Spinal cord (tissue), 9 donors: ENCODE measurements at regions not wholly inside any gene's neighbourhood (a gene's known extent, or its start where the extent isn't known, plus 50 kb on each side); places are given as distances from the start of the nearest gene placed in this dataset.

Source experiments
- DNase-seq, 6 donors: peaks; one replicate each; pipeline versions ENCODE4 v3.0.0 to v3.0.0-alpha.2; 2013 to 2015; ENCODE audit warnings: low spot score in 6 of 6, low read depth in 4 of 6
- H3K27ac ChIP-seq: one replicate; pipeline ENCODE4 v1.5.1; 2013; ENCODE audit warnings: low read depth, low read length, control low read depth
- H3K27me3 ChIP-seq: one replicate; pipeline ENCODE4 v1.6.1; 2013; ENCODE audit warnings: low read length; ENCODE audit not compliant: control insufficient read depth, insufficient read depth
- H3K36me3 ChIP-seq: one replicate; pipeline ENCODE4 v1.6.1; 2013; ENCODE audit warnings: low read length; ENCODE audit not compliant: control insufficient read depth, insufficient read depth
- H3K4me1 ChIP-seq: one replicate; pipeline ENCODE4 v1.6.1; 2013; ENCODE audit warnings: low read length; ENCODE audit not compliant: control insufficient read depth, insufficient read depth
- H3K4me3 ChIP-seq: one replicate; pipeline ENCODE4 v1.5.1; 2013; ENCODE audit warnings: low read depth, low read length, control low read depth
- H3K9me3 ChIP-seq: one replicate; pipeline ENCODE4 v1.6.1; 2013; ENCODE audit warnings: low read length; ENCODE audit not compliant: control insufficient read depth, insufficient read depth
- WGBS: methylation state at CpG from one replicate; pipeline ENCODE4 v1.1.5; 2013; ENCODE audit warnings: missing lambda C conversion rate; ENCODE audit not compliant: insufficient coverage; 5-methylcytosine and 5-hydroxymethylcytosine counted together
- donor health status: healthy.

DNA sequence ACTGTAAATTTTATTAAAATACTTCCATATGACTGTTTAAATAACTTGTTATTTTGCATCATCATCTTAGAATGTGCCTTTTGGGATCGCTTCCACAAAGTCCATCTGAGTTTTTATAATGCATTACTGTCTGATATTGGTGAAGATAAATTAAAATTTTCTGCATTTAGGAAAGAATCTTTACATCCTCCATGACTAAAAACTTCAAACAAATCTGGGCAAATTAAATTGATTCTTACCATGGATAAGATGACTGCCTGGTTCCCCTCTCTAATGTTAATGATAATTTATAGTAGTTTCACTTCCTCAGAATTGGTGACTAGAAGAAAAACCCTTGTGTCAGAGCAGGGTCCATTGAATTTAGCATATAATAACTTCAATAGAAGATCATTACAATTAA is 94.7 kb upstream of the SLC38A4 start:
- no peaks in the 10 kb centered on the region for H3K36me3 ChIP-seq
- no CpG with 5 or more reads among the region's 1 CpG for WGBS
- H3K4me3 ChIP-seq: no peak overlapping the region
- no peaks in the 10 kb centered on the region for H3K27me3 ChIP-seq
- no peak for DNase-seq
- H3K27ac ChIP-seq: no peak overlapping the region
- no peaks in the 10 kb centered on the region for H3K9me3 ChIP-seq
- H3K4me1 ChIP-seq: peaks cover 3% of the 10 kb centered on the region

DNA sequence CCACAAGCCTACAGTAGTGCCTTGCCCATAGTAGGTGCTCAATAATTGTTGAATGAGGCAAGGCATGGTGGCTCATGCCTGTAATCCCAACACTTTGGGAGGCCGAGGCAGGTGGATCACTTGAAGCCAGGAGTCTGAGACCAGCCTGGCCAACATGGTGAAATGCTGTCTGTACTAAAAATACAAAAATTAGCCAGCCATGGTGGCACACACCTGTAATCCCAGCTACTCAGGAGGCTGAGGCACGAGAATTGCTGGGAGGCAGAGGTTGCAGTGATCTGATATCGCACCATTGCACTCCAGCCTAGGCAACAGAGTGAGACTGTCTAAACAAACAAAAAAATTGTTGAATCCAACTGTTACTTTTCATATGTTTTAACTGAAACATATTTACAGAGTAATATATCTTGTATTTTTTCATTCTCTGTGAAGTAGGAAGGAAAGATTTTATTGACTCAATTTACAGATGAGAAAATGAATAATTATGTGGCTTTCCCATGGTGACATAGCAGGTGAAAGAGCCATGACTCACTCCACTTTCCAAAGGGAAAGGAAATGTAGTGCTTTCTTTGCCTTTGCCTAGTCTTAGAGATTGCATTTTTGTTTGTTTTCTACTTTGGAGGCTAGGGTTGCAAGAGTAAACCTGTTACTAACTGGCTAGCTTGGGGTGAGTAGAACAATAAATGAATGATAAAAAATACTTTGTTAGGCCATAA is 95.4 kb upstream of the SLC38A4 start:
- peaks cover 3% of the 10 kb centered on the region for H3K4me1 ChIP-seq
- H3K4me3 ChIP-seq: no peak overlapping the region
- DNase-seq: no peak
- H3K36me3 ChIP-seq: no peaks in the 10 kb centered on the region
- WGBS: 100% methylated on average over 1 of the region's 3 CpGs
- H3K9me3 ChIP-seq: no peaks in the 10 kb centered on the region
- no peaks in the 10 kb centered on the region for H3K27me3 ChIP-seq
- no peak overlapping the region for H3K27ac ChIP-seq

DNA sequence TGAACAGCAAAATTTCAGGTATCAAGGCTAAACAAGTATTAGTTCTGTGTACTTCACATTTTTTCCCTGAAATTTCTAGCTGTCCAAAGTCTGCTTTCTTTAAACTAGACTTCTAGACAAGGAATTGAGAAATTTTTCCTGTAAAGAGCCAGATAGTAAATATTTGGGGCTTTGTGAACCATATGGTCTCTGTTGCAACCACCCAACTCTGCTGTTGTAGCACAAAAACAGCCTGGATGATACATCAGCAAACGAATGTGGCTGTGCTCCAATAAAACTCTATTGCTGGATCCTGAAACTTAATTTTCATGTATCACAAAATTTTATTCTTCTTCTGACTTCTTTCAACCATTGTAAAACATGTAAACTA is 96.0 kb upstream of the SLC38A4 start:
- Histone ChIP-seq H3K27me3 (no peaks in the 10 kb centered on the region), H3K27ac (no peak overlapping the region), H3K4me3 (no peak overlapping the region), H3K4me1 (peaks cover 3% of the 10 kb centered on the region), H3K36me3 (no peaks in the 10 kb centered on the region), H3K9me3 (no peaks in the 10 kb centered on the region)
- DNase-seq: peak in 1 of 6 donors; percentile 22
- WGBS: no CpG with 5 or more reads among the region's 1 CpG

DNA sequence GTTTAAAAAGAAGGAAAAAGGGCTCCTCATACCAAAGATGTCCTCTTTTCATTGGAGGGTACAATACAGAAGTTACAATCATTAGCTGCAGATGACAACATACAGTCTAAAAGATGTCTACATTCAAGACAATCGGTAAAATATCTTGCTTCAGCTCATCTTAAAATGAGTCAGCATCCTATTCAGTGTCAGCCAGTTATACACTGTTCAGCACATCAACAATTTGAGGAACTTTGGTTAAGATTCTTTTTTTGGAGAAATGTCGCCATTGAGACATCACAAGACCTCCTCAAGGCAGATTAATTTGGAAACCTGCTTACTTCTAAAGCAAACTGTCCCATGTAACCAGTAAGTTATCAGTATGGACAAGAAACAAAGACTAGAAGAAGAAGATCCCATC is 100.7 kb upstream of the SLC38A4 start:
- no CpG with 5 or more reads among the region's 2 CpGs for WGBS
- Histone ChIP-seq H3K9me3 (no peaks in the 10 kb centered on the region), H3K27me3 (no peaks in the 10 kb centered on the region), H3K4me3 (no peak overlapping the region), H3K36me3 (no peaks in the 10 kb centered on the region), H3K27ac (no peak overlapping the region), H3K4me1 (no peaks in the 10 kb centered on the region)
- no peak for DNase-seq

DNA sequence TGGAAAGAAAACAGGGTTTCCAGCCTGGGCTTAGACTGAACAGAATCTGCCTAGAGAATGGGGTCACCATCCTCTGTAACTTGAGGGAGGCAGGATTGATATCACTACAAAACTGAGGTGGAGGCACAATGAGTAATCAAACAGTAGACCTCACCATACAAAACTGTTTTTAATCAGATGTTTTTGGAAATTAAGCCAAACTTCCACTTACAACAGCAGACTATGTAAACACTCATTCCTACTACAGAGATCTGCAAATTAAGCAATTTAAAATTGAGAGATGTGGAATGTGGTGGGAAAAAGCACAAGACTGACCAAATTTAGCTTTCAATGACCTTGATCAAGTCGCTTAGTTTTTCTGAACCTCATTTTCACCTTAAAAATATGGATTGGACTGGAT is 104.3 kb upstream of the SLC38A4 start:
- WGBS: no CpG with 5 or more reads among the region's 1 CpG
- no peak overlapping the region for H3K27ac ChIP-seq
- H3K4me1 ChIP-seq: no peaks in the 10 kb centered on the region
- H3K27me3 ChIP-seq: no peaks in the 10 kb centered on the region
- H3K9me3 ChIP-seq: no peaks in the 10 kb centered on the region
- H3K4me3 ChIP-seq: no peak overlapping the region
- DNase-seq: no peak
- H3K36me3 ChIP-seq: no peaks in the 10 kb centered on the region

DNA sequence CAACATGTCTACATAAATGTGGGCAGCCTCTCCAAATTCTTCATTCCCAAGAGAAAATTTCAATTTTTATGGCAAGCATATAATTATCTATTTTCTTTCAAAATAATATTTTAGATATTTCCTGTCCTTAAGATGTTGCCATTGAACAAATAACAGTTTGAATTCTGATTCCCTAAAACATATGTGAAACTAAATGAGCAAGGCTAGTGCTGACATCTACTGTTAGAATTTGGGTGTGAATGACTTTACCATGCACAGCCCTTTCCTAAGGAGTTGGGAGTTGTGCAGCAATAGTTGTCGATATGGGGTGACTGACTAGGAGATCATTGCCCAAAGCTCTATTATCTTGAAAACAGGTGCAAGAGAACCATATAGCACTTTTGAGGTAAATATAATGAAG is 108.2 kb upstream of the SLC38A4 start:
- no peak overlapping the region for H3K27ac ChIP-seq
- WGBS: 40% methylated on average over 1 of the region's 1 CpG
- no peak overlapping the region for H3K4me3 ChIP-seq
- H3K9me3 ChIP-seq: no peaks in the 10 kb centered on the region
- peak; percentile 20 to 88 (median 37) for DNase-seq
- H3K36me3 ChIP-seq: no peaks in the 10 kb centered on the region
- no peaks in the 10 kb centered on the region for H3K4me1 ChIP-seq
- H3K27me3 ChIP-seq: no peaks in the 10 kb centered on the region

DNA sequence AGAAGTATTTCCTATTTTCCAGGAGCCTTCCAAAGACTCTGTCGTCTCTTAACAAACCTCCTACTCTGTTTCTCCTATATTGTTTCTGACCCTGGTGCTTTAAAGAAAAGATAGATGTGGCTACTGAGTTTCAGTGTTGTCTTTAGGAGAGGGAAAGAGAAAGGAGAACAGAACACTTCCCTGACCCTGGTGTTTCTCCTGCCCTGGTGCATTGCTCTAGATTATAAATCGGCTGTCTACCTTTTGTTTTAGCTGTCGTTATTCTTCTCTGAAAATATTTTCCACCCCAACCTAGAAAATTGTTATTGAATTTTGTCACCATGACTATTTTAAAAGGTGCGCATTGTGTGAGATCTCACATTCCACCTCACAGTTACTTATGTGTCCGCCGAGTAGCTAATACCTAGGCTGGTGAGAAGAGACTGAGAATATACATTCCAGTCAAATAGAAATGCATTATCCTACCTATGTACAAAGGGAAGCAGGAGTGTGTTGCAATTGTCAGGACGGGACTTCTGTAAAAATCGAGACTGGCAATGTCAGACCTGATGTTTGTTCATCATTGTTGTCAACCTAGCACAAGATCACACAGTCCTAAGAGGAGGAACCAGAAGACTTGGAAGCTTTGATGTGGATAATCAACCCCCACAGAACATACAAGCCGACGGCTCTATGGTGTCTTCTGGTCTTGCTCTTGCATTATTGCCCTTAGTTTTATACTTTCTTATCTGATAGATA is 108.7 kb upstream of the SLC38A4 start:
- Histone ChIP-seq H3K4me3 (no peak overlapping the region), H3K36me3 (no peaks in the 10 kb centered on the region), H3K9me3 (no peaks in the 10 kb centered on the region), H3K27me3 (no peaks in the 10 kb centered on the region), H3K27ac (no peak overlapping the region), H3K4me1 (no peaks in the 10 kb centered on the region)
- WGBS: no CpG with 5 or more reads among the region's 10 CpGs
- no peak for DNase-seq

DNA sequence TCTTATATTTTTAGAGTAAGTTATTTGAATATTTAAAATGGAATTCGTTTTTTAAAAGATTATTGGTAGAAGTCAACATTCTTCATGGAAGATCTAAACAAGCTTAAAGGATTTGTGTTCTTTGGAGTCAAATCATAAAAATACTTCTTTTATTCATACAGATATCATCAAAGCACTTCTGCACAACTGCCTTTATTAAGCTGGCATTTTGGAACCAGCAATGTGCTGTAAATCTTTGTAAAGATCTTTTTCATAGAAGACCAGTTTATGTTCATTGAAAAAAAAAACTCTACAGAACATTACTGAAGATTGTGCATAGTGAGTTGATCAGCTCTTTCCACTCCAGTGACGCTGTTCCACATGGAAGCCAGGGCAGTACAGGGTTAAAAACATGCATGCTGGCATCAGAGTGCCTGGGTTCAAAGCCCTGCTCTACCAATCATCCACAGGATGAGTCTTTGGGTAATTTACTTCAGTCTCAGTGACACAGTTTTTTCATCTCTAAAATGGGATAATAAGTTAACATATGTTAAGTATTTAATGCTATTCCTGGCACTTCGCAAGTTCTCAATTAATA is 109.6 kb upstream of the SLC38A4 start:
- no CpG with 5 or more reads among the region's 3 CpGs for WGBS
- Histone ChIP-seq H3K27me3 (no peaks in the 10 kb centered on the region), H3K36me3 (no peaks in the 10 kb centered on the region), H3K4me1 (no peaks in the 10 kb centered on the region), H3K4me3 (no peak overlapping the region), H3K9me3 (no peaks in the 10 kb centered on the region), H3K27ac (no peak overlapping the region)
- no peak for DNase-seq

DNA sequence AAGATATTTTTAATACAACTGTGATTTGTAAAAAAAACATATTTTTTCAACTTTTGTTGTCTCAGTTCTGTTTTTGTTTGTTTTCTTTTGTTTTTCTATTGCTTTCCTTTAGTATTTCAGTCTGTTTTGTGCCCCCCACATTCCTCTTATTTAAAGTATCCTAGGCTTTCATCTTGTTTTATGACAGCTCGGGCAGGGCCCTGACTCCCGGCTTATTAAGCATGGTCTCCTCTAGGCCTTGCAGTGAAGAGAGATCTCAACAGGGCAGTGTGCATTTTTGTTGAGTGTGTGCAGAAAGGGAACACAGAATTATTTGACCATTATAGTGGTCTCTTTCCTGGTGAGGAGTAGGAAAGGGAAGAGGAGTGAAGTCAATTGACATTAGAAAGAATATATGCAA is 110.2 kb upstream of the SLC38A4 start:
- Histone ChIP-seq H3K4me1 (no peaks in the 10 kb centered on the region), H3K9me3 (no peaks in the 10 kb centered on the region), H3K27me3 (no peaks in the 10 kb centered on the region)

More for the DNA sequence above, 110.2 kb upstream of the SLC38A4 start:
- H3K4me3 ChIP-seq: no peak overlapping the region
- no peak overlapping the region for H3K27ac ChIP-seq
- H3K36me3 ChIP-seq: no peaks in the 10 kb centered on the region
- WGBS: no CpG with 5 or more reads among the region's 2 CpGs
- DNase-seq: no peak
